ENCODE measurements at regions not wholly inside any gene's neighbourhood (a gene's known extent, or its start where the extent isn't known, plus 50 kb on each side); places are given as distances from the start of the nearest gene placed in this dataset.
"Not testable (repeated sequence)": the region's sequence is repeated elsewhere in the genome, so short reads cannot be mapped to it uniquely, and the experiment has no call there.

- peak; percentile 42 for DNase-seq
- in situ Hi-C loops (cut with HindIII; ENCODE audit: low pct_ligation_motif_present, low pct_unique_long_range_greater_than_20kb, low sequenced_read_pairs): no loop called here
These were observed 84.1 kb upstream of the MEGF10 start for GRCh38 chr5:127206320-127207113.

GRCh38 chr5:127210042-127210441, 80.6 kb upstream of the MEGF10 start:
- DNase-seq: no peak
- in situ Hi-C loops (cut with HindIII; ENCODE audit: low pct_ligation_motif_present, low pct_unique_long_range_greater_than_20kb, low sequenced_read_pairs): no loop called here

DNA sequence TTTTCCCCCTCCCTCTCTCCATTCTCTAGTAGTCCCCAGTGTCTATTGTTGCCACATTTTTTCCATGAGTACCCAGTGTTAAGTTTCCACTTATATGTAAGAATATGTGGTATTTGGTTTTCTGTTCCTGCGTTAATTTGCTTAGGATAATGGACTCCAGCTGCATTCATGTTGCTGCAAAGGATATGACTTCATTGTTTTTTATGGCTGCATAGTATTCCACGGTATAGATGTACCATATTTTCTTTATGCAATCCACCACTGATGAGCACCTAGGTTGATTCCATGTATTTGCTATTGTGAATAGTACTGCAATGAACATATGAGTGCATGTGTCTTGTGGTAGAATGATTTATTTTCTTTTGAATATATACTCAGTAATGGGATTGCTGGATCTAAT, 77.4 kb upstream of the MEGF10 start:
- DNase-seq: no peak
- in situ Hi-C loops (cut with HindIII; ENCODE audit: low pct_ligation_motif_present, low pct_unique_long_range_greater_than_20kb, low sequenced_read_pairs): no loop called here

DNA sequence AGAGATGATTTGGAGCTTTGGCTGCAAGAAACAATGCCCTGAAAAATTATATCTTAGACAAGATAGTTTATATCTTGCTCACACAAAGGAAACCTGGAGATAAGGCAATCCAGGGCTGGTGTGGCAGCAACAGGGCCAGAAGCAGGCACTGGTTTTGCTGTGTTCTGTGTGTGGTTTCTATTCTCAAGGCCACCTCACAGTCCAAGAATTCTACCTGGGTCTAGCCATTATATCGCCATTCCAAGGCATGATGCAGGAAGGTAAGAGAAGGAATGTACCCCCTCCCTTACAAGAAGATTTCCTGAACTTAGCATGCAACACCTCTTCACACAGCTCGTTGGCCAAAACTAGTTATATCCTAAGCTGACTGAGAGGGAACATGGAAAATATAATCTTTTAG, 74.5 kb upstream of the MEGF10 start:
- DNase-seq: no peak
- in situ Hi-C loops (cut with HindIII; ENCODE audit: low pct_ligation_motif_present, low pct_unique_long_range_greater_than_20kb, low sequenced_read_pairs): no loop called here

- in situ Hi-C loops (cut with HindIII; ENCODE audit: low pct_ligation_motif_present, low pct_unique_long_range_greater_than_20kb, low sequenced_read_pairs): no loop called here
- DNase-seq: no peak
These were observed 73.5 kb upstream of the MEGF10 start for GRCh38 chr5:127216898-127217675.

DNA sequence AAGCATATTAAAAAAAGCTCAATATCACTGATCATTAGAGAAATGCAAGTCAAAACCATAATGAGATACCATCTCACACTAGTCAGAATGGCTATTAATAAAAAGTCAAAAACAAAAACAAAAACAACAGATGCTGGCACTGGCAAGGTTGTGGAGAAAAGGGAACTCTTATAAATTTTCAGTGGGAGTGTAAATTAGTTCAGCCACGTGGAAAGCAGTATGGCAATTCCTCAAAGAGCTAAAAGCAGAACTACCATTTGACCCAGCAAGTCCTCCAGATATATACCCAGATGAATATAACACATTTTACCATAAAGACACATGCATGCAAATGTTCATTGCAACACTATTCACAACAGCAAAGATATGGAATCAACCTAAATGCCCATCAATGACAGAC, 68.7 kb upstream of the MEGF10 start:
- in situ Hi-C loops (cut with HindIII; ENCODE audit: low pct_ligation_motif_present, low pct_unique_long_range_greater_than_20kb, low sequenced_read_pairs); DNase-seq: not testable (repeated sequence)

DNA sequence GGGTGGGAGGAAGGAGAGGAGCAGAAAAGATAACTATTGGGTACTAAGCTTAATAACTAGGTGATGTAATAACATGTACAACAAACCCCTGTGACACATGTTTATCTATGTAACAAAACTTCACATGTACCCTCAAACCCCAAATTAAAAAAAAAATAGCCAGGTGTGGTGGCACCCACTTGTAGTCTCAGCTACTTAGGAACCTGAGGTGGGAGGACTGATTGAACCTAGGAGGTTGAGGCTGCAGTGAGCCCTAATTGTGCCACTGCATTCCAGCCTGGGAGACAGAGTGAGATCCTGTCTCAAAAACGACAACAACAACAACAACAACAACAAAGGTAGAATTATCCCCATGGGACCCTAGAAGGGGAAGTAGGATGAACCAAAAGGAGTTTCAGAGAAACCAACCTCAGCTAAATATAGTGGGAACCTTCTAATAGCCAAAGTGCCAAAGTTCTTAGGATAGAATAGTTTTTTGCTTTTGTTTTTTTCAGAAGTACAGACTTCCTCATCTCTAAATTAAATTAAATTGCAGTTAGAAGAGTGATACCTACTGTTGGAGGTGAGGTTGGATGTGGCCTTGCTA, 67.9 kb upstream of the MEGF10 start:
- in situ Hi-C loops (cut with HindIII; ENCODE audit: low pct_ligation_motif_present, low pct_unique_long_range_greater_than_20kb, low sequenced_read_pairs); DNase-seq: not testable (repeated sequence)

GRCh38 chr5:127223256-127223974, 67.2 kb upstream of the MEGF10 start:
- in situ Hi-C loops (cut with HindIII; ENCODE audit: low pct_ligation_motif_present, low pct_unique_long_range_greater_than_20kb, low sequenced_read_pairs): no loop called here
- DNase-seq: no peak

DNA sequence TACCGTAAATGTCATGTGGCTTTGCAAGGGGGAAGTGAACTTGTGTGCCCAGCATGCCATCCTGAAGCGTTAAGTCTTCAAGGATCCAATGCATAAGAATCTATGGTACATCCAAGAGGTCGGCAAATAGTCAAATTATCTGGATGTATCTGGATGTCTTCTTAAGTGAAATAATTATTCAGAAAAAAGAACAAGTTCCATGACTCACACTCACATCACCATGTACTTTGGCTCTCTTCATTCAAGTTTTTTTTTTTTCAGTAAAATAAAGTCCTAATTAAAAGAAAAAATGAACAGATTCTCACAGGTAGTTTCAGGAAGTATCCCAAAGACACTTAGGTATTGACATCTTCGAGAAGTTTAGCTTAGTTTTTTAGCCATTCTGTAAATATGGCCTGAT, 62.7 kb upstream of the MEGF10 start:
- DNase-seq: no peak
- in situ Hi-C loops (cut with HindIII; ENCODE audit: low pct_ligation_motif_present, low pct_unique_long_range_greater_than_20kb, low sequenced_read_pairs): no loop called here

- DNase-seq: no peak
- in situ Hi-C loops (cut with HindIII; ENCODE audit: low pct_ligation_motif_present, low pct_unique_long_range_greater_than_20kb, low sequenced_read_pairs): no loop called here
These were observed 61.9 kb upstream of the MEGF10 start for GRCh38 chr5:127228540-127229184.

GRCh38 chr5:127229185-127229889, 61.3 kb upstream of the MEGF10 start:
- DNase-seq: peak; percentile 3
- in situ Hi-C loops (cut with HindIII; ENCODE audit: low pct_ligation_motif_present, low pct_unique_long_range_greater_than_20kb, low sequenced_read_pairs): no loop called here

DNA sequence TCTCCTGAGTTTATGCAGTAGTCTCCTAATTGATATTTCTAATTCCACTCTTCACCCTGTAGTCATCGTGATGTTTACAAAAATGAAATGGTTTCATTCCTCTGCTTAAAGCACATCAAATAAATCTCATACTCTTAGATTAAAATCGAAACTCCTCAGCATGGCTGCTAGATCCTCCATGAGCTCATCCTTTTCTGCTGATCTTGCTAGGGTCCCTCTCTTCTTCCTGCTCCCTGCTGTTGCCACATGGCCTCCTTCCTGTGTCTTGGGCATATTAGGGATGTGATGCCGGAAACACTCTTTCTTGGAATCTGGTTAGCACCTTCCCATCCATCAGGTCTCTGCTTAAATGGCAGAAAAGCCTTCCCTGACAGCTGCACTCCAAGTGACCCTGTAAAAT, 59.5 kb upstream of the MEGF10 start:
- in situ Hi-C loops (cut with HindIII; ENCODE audit: low pct_ligation_motif_present, low pct_unique_long_range_greater_than_20kb, low sequenced_read_pairs): no loop called here
- DNase-seq: no peak

DNA sequence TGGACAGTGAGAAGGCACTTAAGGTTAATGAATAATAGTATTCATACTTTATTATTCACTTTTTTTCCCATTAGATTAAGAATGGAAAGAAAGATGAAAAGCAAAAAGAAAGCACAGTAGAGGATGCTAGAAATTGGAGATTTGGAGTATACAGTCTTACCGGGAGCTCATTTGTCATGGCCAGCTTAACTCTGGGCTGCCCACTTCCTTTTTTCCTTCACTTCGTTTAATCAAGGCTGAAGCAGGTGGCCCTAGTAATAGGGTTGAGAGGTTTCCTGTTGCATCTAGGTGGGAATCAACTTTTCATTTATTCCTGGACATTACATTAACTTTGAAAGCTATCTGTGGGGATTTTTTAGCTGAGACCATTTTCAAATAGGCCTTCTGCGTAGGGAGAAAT, 57.0 kb upstream of the MEGF10 start:
- in situ Hi-C loops (cut with HindIII; ENCODE audit: low pct_ligation_motif_present, low pct_unique_long_range_greater_than_20kb, low sequenced_read_pairs): no loop called here

DNA sequence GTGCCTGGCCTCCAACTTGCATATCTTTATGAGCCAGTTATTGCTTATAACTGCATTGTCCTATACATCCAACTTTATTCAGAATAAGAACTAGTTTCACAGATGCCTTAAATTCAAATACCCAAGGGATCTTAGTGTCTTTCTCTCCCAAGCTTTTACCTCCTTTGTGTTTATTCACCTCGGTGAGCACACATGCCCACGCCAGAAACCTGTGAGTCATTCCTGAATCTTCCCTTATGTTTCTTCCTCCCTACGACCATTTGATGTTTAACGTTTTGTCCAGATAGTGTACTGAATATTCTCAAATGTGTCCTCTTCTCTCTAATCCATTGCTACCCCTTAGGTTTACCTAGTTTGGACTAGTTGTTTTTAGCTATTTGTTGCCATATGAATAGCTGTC, 55.5 kb upstream of the MEGF10 start:
- DNase-seq: no peak
- in situ Hi-C loops (cut with HindIII; ENCODE audit: low pct_ligation_motif_present, low pct_unique_long_range_greater_than_20kb, low sequenced_read_pairs): no loop called here

More for the DNA sequence above, 57.0 kb upstream of the MEGF10 start:
- DNase-seq: no peak

DNA sequence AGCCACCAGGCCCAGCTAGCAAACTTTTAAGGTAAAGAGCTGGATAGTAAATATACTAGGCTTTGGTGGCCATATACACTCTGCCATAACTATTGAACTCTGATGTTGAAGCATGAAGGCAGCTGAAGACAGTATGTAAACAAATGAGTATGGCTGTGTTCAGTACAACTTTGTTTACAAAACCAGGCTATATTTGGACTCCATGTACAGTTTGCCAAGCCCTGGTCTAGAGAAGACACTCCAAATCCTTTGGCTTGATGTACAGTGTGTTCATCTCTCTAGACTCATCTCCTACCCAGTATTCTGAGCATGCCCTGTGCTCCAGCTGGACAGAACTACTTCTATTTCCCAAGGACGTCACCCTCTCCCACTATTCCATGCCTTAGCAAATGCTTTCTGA, 54.3 kb upstream of the MEGF10 start:
- no peak for DNase-seq
- in situ Hi-C loops (cut with HindIII; ENCODE audit: low pct_ligation_motif_present, low pct_unique_long_range_greater_than_20kb, low sequenced_read_pairs): no loop called here
